Esophagus muscularis mucosa (tissue), 4 donors: ENCODE measurements at regions not wholly inside any gene's neighbourhood (a gene's known extent, or its start where the extent isn't known, plus 50 kb on each side); places are given as distances from the start of the nearest gene placed in this dataset.

ENCODE experiments used
- DNase-seq: peaks from one replicate; pipeline ENCODE4 v3.0.0-alpha.2; 2017; ENCODE audit errors: extremely low spot score
- H3K27ac ChIP-seq, 4 donors: fragments of 200-600 bp; sonication (generic); replicated peaks in 1 of 4; 1 replicate in 3 of 4; 2 replicates in 1 of 4; pipeline ENCODE4 v1.5.1; 2016 to 2019; ENCODE audit warnings: mild to moderate bottlenecking in 1 of 4
- H3K27me3 ChIP-seq, 4 donors: fragments of 200-600 bp; sonication (generic); one replicate each; pipeline versions ENCODE4 v1.5.1 to v1.6.0; 2016 to 2019
- H3K36me3 ChIP-seq, 4 donors: fragments of 200-600 bp; sonication (generic); one replicate each; pipeline ENCODE4 v1.5.1; 2016 to 2019
- H3K4me1 ChIP-seq, 4 donors: fragments of 200-600 bp; sonication (generic); one replicate each; pipeline ENCODE4 v1.5.1; 2016 to 2019
- H3K4me3 ChIP-seq, 4 donors: fragments of 200-600 bp; sonication (generic); 1 replicate in 2 of 4; 2 replicates in 2 of 4; pipeline ENCODE4 v1.5.1; 2016 to 2019; ENCODE audit warnings: mild to moderate bottlenecking in 4 of 4, moderate library complexity in 1 of 4
- H3K9me3 ChIP-seq, 4 donors: fragments of 200-600 bp; sonication (generic); 1 replicate in 3 of 4; 2 replicates in 1 of 4; pipeline ENCODE4 v1.5.1; 2016 to 2019
- CTCF ChIP-seq, 3 experiments: fragments of 200-600 bp in 2 of 3; fragments of 450-650 bp in 1 of 3; sonication (generic) in 2 of 3; IDR thresholded peaks; one replicate each; pipeline ENCODE4 v1.5.1; 2017 to 2019; ENCODE audit warnings: antibody characterized with exemption in 3 of 3, mild to moderate bottlenecking in 2 of 3, moderate library complexity in 1 of 3
- EP300 ChIP-seq: sonication (generic); formaldehyde crosslinking; IDR thresholded peaks from one replicate; pipeline ENCODE4 v1.6.1; 2017; ENCODE audit warnings: antibody characterized with exemption
- POLR2A ChIP-seq: fragments of 450-650 bp; IDR thresholded peaks from one replicate; pipeline ENCODE4 v1.6.1; 2017; ENCODE audit warnings: antibody characterized with exemption, moderate library complexity, mild to moderate bottlenecking, low read depth
- POLR2AphosphoS5 ChIP-seq, 2 donors: sonication (generic); formaldehyde crosslinking; IDR thresholded peaks; one replicate each; pipeline ENCODE4 v1.6.1; 2017; ENCODE audit warnings: antibody characterized with exemption in 2 of 2
- WGBS: methylation state at CpG from one replicate; pipeline ENCODE4 v1.1.5; 2018; 5-methylcytosine and 5-hydroxymethylcytosine counted together
- intact Hi-C: fragments of 100-400 bp; cut with DNase I; formaldehyde crosslinking; loops from one replicate; pipeline ENCODE4 v1.15.1; 2023

DNA sequence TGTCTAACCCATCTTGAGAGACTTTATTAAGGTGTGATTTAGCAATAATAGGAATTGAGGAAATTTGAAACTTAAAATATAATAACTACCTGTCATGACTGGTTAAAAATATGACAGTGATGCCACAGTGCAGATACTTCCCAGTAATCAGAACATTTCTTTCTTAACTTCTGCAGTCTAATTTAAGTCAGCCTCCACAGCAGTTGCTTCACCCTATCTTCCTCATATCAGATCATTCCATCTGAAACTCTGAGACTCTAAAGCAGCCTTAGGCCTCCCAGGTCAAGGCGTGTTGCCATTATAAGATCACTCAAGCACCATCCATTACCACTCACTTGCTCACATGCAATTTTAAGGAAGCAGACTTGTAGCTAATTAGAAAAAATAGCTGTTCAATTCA lies 302.2 kb downstream of the AASDHPPT start:
- no peak for DNase-seq
- H3K9me3 ChIP-seq = no peaks in the 10 kb centered on the region
- no peak overlapping the region for H3K4me3 ChIP-seq
- intact Hi-C loops = no loop called here
- H3K36me3 ChIP-seq = no peaks in the 10 kb centered on the region
- TF ChIP-seq POLR2A = no peak
- no peak for TF ChIP-seq EP300
- TF ChIP-seq POLR2AphosphoS5 (IDR thresholded peaks at IDR 0.05) = no peak
- TF ChIP-seq CTCF (IDR thresholded peaks at IDR 0.05) = no peak
- H3K4me1 ChIP-seq = no peaks in the 10 kb centered on the region
- H3K27me3 ChIP-seq = no peaks in the 10 kb centered on the region
- 91% methylated on average over 1 of the region's 1 CpG for WGBS
- H3K27ac ChIP-seq = no peak overlapping the region

DNA sequence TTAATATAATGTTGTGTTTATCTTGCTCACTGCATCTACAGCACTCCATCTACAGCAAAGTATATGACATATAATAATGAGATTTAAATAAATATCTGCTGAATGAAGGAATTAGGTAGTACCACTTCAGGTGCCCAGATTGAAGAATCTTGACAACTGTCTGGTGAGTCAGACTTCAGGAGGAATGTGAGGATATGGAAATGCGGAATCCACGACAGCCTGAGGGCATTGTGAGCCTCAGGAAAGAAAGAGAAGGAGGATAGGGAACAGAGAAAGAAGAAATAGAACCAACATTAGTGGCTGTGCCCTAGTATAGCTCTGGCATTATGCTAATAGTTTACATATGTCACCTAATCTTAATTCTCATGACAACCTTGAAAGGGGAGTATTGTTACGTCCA lies 304.4 kb downstream of the AASDHPPT start:
- H3K36me3 ChIP-seq = no peaks in the 10 kb centered on the region
- H3K27ac ChIP-seq = no peak overlapping the region
- intact Hi-C loops = no loop called here
- H3K4me1 ChIP-seq = no peaks in the 10 kb centered on the region
- H3K4me3 ChIP-seq = no peak overlapping the region
- WGBS = 93% methylated on average over 3 of the region's 3 CpGs
- no peaks in the 10 kb centered on the region for H3K27me3 ChIP-seq
- no peak for DNase-seq
- no peaks in the 10 kb centered on the region for H3K9me3 ChIP-seq
- no peak for TF ChIP-seq POLR2AphosphoS5 (IDR thresholded peaks at IDR 0.05)
- TF ChIP-seq POLR2A = no peak

DNA sequence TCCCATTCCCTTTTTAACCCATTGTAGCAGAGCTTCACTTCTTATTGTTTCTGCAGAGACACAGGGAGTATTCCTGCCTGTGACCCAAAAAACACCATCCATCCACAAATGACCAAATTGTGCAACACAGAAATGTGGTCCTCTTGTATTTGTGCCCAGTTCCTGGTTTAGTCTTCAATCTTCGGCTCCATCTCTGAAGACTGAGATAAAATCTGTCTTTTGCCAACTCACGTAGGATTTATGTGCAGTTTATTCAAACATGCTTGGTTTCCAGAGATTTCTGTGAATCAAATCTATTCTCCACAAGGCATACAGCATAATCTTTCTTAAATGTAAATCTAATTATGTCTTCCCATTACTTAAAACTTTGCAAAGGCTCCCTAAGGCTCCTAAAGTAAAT lies 307.0 kb downstream of the AASDHPPT start:
- no peak overlapping the region for H3K27ac ChIP-seq
- H3K4me3 ChIP-seq = no peak overlapping the region
- no peaks in the 10 kb centered on the region for H3K36me3 ChIP-seq
- intact Hi-C loops = no loop called here
- H3K27me3 ChIP-seq = no peaks in the 10 kb centered on the region
- no peak for DNase-seq
- H3K4me1 ChIP-seq = no peaks in the 10 kb centered on the region
- no peaks in the 10 kb centered on the region for H3K9me3 ChIP-seq
- TF ChIP-seq POLR2A (no peak), EP300 (no peak), POLR2AphosphoS5 (IDR thresholded peaks at IDR 0.05) (no peak), CTCF (IDR thresholded peaks at IDR 0.05) (no peak)
- WGBS = 83% methylated on average over 2 of the region's 2 CpGs

DNA sequence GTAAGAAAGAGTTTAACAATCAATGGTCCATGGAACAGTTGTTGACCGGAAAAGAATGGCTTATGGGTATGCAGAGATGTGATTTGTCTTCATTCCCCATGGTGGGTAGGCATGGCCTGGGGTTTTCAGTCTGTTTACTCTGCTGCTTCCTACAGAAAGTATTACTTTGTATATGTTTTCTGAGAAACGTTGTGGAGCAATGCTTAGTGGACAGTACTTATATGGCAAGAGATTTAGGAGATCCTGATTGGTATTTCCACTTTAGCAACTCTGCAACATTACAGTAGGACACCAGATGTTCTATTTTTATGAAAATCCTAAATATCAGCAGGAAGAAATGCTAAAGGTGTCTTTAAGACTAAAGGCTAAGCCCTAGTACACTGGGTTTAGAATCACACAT lies 309.1 kb downstream of the AASDHPPT start:
- 76% methylated on average over 2 of the region's 2 CpGs for WGBS
- H3K36me3 ChIP-seq = no peaks in the 10 kb centered on the region
- no peak overlapping the region for H3K27ac ChIP-seq
- no peaks in the 10 kb centered on the region for H3K9me3 ChIP-seq
- no peak for DNase-seq
- H3K27me3 ChIP-seq = no peaks in the 10 kb centered on the region
- no peaks in the 10 kb centered on the region for H3K4me1 ChIP-seq
- TF ChIP-seq CTCF (IDR thresholded peaks at IDR 0.05) (no peak), POLR2A (no peak), POLR2AphosphoS5 (IDR thresholded peaks at IDR 0.05) (no peak), EP300 (no peak)
- intact Hi-C loops = no loop called here
- H3K4me3 ChIP-seq = no peak overlapping the region

- H3K27ac ChIP-seq = no peak overlapping the region
- H3K4me3 ChIP-seq = no peak overlapping the region
- H3K9me3 ChIP-seq = no peaks in the 10 kb centered on the region
- H3K36me3 ChIP-seq = no peaks in the 10 kb centered on the region
- intact Hi-C loops = no loop called here
- DNase-seq = no peak
- no peaks in the 10 kb centered on the region for H3K4me1 ChIP-seq
- H3K27me3 ChIP-seq = no peaks in the 10 kb centered on the region
- no peak for TF ChIP-seq POLR2A
- no peak for TF ChIP-seq POLR2AphosphoS5 (IDR thresholded peaks at IDR 0.05)
- TF ChIP-seq EP300 = no peak
- TF ChIP-seq CTCF (IDR thresholded peaks at IDR 0.05) = no peak
These were observed 311.6 kb downstream of the AASDHPPT start for GRCh38 chr11:106389101-106389500.
